ENCODE measurements at regions not wholly inside any gene's neighbourhood (a gene's known extent, or its start where the extent isn't known, plus 50 kb on each side); places are given as distances from the start of the nearest gene placed in this dataset.

DNA sequence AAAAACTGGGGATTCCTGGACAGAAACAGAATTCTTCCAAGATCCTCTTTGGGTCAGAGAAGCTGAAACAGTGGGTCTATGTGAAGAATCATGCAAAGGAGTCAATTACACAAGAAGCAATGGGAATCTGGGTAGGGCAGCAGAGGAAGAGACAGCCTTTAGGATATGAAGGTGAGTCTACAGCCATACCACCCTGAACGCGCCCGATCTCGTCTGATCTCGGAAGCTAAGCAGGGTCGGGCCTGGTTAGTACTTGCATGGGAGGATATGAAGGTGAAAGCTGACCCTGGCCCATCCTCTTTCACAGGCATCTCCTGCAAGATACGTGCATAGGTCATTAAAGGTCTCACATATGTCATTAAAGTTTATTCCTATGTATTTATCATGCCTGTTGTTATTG, 1080.9 kb upstream of the FANCL start (continued):
- no peak for TF ChIP-seq ZBED1 (IDR thresholded peaks at IDR 0.05; ENCODE audit: borderline replicate concordance)

DNA sequence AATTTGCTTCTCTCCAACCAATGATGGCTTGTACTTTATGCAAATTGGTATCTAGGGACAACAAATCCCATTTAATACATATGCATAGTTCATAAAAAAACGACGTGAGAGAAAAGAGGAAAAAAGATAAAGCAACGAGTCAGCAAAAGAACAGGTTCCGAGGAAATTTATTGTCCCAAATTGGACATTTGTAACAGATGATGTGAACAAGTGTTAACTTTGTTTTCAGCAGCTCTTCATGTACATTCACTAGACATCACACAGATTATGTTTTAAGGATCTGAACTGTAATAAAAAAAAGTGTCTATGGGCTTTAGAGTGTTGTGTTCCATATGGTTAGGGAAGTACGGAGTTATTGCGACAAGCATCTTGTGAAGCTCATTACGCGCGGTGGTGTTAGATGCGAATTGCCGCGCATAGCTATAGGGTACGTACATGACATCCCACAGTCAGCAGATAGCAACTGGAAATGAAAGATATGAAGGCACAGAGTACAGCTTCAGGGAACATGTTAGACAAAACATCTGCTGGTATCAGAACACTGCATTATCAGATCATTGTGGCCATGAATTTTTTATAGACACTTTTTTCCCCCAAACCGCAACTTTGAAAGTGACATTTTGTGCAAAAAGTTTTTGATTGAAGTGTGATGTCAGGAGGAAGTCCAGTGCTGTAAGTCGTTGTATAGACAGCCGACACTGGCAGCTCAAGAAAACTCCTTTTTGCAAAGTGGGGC, 1073.1 kb upstream of the FANCL start:
- no TSS peak for BruUV-seq (replicated peaks)
- ATAC-seq (no peak), FAIRE-seq (no peak), DNase-seq (ENCODE audit: low read depth, low spot score) (no peak)
- POLR2A ChIA-PET: no interaction called here
- Histone ChIP-seq H3K79me2 (ENCODE audit: control insufficient read depth, insufficient read depth, low read length) (no peaks in the 10 kb centered on the region), H3K4me1 (ENCODE audit: control insufficient read depth, insufficient read depth, low read length) (no peaks in the 10 kb centered on the region; the same call in 1 of the 2 replicates), H3K27me3 (replicated peaks in 1 of 2; ENCODE audit: control insufficient read depth in 2 of 2, insufficient read depth in 2 of 2, low read length in 1 of 2) (no peaks in the 10 kb centered on the region), H3K9ac (ENCODE audit: control insufficient read depth, insufficient read depth, low read length) (no peak overlapping the region), H3K4me2 (ENCODE audit: control insufficient read depth, insufficient read depth) (no peak overlapping the region), H3K4me3 (no peak overlapping the region), H4K20me1 (ENCODE audit: control insufficient read depth, insufficient read depth) (no peaks in the 10 kb centered on the region), H3K36me3 (ENCODE audit: control insufficient read depth in 2 of 2, insufficient read depth in 2 of 2, low read length in 1 of 2) (no peaks in the 10 kb centered on the region), H3K9me3 (replicated peaks; ENCODE audit: control insufficient read depth, insufficient read depth, low read length) (no peaks in the 10 kb centered on the region), H2AFZ (ENCODE audit: control insufficient read depth, low read depth, low read length) (no peak overlapping the region), H3K27ac (ENCODE audit: control insufficient read depth, insufficient read depth) (no peak overlapping the region)
- intact Hi-C loops (cut with micrococcal nuclease; ENCODE audit: unreplicated experiment) (no loop called here), in situ Hi-C loops (cut with MboI) (no loop called here)
- SMC1A ChIA-PET (ENCODE audit: uncharacterized antibody, unreplicated experiment): interaction anchor here (0.6 to 1.1 kb wide), 2 partner anchors 12 to 117 kb away, joined by 3 read pairs; no protein-coding TSS in a partner anchor
- WGBS (ENCODE audit: insufficient coverage, insufficient replicate concordance, low lambda C conversion rate, missing lambda C conversion rate): 61% methylated on average over 16 of the region's 16 CpGs
- TF ChIP-seq YY1 (IDR thresholded peaks at IDR 0.05; ENCODE audit: low read depth, low read length) (no peak), MEF2B (IDR thresholded peaks at IDR 0.05; ENCODE audit: partially characterized antibody, poor library complexity, severe bottlenecking) (no peak), NFYB (IDR thresholded peaks at IDR 0.05; ENCODE audit: insufficient read depth, low read depth, low read length) (no peak), EP300 (IDR thresholded peaks at IDR 0.05; ENCODE audit: borderline replicate concordance in 1 of 2, control insufficient read depth in 1 of 2, low read depth in 2 of 2, low read length in 2 of 2) (no peak), TAF1 (IDR thresholded peaks at IDR 0.05; ENCODE audit: borderline replicate concordance, low read depth, low read length) (no peak), RFX5 (IDR thresholded peaks at IDR 0.05; ENCODE audit: low read depth, low read length) (no peak), SIX5 (IDR thresholded peaks at IDR 0.05; ENCODE audit: low read depth, low read length, severe bottlenecking) (no peak)
- TF ChIP-seq, protein P1, sequence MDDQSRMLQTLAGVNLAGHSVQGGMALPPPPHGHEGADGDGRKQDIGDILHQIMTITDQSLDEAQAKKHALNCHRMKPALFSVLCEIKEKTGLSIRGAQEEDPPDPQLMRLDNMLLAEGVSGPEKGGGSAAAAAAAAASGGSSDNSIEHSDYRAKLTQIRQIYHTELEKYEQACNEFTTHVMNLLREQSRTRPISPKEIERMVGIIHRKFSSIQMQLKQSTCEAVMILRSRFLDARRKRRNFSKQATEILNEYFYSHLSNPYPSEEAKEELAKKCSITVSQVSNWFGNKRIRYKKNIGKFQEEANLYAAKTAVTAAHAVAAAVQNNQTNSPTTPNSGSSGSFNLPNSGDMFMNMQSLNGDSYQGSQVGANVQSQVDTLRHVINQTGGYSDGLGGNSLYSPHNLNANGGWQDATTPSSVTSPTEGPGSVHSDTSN (IDR thresholded peaks at IDR 0.05; ENCODE audit: insufficient replicate concordance, low read depth, low read length): no peak
- CTCF ChIA-PET: no interaction called here
- RAD21 ChIA-PET (ENCODE audit: unreplicated experiment): no interaction called here

All from GM12878 (cell line).